Fibroblast of upper back skin (primary cell): ENCODE measurements at regions not wholly inside any gene's neighbourhood (a gene's known extent, or its start where the extent isn't known, plus 50 kb on each side); places are given as distances from the start of the nearest gene placed in this dataset.
"Not testable (repeated sequence)": the region's sequence is repeated elsewhere in the genome, so short reads cannot be mapped to it uniquely, and the experiment has no call there.

Experiments
- DNase-seq: peaks from one replicate; pipeline ENCODE4 v3.0.0-alpha.2; 2013

DNA sequence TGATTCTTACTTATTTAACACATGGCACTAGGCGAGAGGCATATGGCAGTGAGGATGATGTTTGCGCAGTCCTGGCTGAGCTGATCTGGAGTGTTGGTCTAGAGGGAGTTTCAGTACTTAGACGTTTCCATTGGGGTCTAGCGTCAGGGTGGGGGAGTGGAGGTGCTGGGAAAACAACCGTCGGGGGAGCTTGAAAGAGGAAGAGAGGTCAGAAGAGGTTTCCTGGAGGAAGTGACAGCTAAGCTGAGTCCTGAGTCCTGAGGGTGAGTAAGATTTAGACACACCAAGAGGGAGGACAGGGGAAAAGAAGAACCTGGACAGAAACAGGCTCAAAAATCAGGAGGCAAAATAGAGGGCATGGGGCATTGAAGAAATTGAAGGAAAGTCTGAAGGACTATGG is 81.4 kb downstream of the ALOX5AP start:
- DNase-seq = no peak

DNA sequence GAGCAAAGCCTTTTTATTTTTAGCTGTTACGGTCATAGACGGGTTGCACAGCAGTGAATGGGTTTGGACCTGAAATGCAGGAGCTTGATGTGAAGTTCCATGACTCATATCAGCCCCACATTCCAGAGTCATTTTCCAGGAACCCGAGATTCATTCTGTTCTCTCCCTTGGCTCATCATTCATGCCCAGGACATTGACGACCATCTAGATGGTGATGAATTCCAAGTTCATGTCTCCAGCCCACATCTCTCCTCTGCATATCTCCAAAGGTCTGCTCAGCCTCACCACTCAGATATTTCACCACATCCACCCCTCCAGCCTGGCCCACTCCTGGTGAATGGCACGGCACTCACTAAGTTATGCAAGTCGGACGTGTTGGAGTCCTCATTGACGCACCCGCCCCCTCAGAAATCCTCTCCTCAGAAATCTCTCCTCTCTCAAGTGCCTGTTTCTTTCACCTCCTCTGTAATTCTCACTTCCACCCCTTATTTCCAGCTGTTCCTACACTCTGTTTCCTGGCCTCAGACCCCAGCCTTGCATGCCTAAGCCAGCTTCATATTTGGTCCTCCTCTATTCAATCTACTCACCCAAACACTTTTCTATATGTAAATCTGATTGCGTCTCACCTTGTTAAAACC is 83.1 kb downstream of the ALOX5AP start:
- peak; percentile 96 for DNase-seq

DNA sequence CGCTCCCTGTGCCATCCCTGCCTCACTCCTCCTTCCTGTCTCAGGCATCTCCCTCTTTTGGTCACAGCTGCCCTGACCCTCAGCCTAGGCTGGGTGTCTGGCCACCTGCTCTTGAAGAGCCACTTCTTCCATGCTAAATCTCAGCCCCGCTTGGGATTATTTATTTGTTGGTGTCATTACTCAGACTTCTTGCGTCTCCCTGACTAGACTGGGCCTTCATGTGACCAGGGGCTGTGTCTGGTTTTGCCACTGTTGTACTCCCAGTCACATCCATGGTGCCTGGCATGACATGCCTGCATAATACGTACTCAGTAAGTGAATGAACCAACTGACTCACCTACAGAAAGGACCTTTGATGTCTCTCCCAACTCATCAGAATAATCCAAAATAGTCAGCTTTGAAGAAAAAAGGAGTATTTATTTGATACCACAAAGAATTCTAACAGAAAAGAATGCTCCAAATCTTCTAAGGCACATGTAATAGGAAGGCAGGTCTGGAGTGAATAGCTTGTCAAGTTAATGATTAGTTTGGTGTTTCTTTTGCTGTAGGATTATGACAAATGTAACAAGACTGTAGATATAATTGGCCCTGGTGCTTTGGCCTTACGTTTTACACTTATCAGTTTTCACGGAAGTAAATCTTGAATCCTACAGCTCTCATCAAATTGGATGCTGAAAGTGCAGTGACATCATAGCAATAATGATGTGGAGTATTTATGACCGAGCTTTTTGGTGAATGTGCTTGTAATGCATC is 84.0 kb downstream of the ALOX5AP start:
- DNase-seq = no peak

DNA sequence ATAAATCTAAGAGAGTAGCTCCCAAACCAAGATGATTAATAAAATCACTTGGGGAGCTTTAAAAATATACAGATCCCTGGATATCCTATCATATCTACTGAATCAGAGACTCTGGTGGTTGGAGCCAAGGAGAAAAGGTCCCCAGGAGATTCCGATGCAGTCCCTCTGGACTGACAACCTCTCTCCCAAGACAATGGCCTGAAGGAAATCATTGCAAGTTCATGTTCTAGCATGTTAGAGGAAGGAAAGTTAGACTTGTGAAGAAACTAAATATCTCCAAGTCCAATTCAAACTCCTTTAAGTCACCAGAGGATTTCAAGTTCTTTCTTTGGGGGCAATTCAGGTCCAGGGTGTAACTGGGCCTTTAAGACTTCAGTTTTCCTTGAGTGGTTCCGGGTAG is 84.7 kb upstream of the MEDAG start:
- no peak for DNase-seq

DNA sequence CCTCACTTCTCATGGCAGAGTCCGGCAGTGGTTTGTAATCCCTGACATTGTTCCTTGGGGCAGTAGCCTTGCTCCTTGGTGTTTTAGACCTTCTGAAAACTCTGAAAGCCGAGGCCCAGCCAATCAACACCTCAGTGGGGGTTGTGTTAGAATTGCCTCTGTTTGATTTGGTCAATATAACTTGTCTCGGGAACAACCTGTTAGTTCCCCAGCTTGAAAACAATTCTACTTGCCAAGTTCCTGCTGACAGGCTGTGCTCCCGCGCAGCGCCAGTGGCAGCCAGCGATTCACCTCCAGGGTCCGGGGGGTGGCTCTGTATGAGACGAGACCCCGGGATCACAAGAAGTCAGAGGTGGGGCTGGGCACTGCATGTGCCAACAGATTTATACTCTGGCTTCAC is 81.4 kb upstream of the MEDAG start:
- DNase-seq = no peak

DNA sequence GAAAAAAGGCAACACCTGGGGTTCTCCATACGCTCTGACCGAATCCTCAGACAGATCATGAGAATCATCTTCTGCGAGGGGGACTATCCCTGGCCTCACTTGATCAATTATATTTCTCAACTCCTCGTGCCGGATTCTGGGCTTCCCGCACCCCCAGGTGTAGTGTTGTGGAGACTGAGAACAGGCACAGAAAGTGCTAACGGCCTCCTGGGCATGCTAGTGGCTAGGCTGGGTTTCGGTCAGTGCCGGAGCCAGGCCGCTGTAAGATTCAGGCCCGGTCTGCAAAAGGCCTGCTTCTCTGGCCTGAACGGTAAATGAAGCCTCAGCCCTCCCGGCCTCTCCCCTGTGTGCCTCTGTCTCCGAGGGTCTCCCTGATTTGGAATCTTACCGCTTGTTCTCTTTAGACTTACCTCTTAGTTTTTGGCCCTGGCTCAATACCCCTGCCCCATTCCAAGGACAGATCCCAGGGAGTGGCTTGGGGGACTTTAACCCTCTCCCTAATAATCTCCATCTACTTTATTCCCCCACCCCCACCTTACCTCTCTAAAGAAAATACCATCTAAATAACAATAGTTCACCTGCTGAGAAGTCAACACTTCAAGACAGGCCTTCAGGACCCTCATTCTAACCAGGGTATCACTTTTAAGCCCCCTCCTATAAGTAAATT is 79.0 kb upstream of the MEDAG start:
- DNase-seq = no peak

DNA sequence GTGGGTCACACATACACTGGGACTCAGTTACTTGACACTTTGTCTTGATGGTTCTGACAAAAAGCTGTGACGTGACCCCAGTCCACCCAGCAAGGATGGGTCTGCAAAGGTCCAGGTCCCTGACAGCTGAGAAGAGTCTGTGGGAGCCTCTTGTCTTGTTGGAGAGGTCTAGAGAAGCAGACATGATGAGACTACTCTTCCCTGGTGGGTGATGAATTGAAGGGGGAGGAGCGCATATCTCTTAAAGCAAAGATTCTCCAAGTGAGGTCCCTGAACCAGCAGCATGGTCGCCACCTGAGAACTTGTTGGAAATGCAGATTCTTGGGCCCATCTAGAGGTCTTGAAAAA is 78.5 kb upstream of the MEDAG start:
- DNase-seq = no peak

DNA sequence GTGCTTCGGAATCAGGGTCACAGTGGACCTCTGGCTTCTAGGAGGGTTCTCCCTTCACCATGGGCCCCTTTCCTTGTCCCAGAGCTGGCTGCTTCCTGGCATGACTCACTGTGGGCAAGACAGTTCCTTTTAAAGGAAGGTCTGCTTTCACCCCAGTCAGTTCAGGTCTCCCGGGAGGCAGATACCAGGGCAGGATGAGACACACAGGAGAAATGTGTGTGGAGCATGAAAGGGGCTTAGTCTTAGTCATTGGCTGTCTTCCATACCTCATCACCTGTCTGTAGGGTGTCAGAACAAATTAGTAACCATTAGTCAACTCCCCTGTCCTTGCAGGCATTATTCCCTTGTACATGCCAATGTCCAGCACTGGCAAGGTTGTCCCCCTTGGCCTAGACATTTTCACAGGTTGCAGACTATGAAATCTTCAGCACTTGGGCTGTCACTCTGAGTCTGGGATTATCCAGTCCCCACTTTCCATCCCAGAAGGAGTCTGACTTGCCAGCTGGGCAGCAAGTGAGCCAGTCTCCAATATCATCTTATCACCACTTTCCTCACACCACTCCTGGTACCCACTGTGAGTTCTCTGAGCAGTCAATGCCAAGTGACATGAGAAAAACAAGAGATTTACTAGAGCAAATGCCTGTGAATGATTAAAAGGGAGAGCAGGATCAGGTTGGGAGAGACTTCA is 76.8 kb upstream of the MEDAG start:
- DNase-seq = peak; percentile 91

DNA sequence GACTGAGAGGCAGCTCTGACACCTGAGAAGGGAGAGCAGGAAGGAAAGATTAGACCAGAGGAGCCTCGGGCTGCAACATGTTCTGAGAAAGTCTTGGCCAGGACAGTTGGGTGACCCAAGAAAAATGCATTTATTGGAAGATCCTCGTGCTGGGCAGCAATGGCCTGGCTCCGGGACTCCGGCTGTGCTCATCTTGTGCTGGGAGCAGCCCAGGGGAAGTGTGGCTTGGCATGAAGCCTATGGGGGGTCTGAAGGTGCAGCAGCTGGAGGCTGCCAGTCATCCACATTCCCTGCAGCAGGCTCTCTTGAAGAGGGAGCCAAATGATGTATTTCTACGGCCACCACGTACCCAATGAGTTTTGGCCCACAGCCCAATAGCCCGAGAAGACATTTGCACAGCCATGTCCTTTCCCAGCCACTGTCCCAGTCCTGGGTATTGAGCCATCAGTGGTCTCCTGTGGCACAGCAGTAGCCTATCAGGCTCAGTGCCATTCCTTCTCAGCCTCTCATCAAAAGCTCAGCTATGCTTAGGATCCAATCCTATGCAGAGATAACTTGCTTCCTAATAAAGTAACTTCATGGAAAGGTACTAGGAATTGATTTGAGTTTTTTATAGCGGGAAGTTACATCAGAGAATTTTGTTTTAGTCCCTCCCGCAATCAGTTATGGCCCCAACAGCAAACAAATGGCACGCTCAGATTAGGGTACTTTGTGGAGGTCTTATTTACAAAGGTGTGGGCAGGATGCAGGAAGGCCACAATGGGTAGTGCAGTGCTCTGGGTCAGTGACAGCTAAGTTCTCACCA is 76.0 kb upstream of the MEDAG start:
- DNase-seq = peak; percentile 41

DNA sequence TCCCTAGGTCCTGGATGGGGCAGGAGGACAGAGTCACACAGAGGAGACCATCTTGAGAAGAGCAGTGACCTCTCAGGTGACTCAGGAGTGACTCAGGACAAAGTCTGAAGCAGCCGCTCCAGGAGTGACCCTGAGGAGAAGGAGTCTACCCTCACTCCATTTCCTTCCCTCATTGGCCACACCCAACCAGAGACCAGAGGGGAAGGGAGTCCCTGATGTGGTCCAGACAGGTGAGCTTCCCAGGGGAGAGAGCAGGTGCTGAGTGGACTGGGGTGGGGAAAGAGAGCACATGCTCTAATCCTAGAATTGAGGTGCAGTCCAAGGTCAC is 75.5 kb upstream of the MEDAG start:
- no peak for DNase-seq

DNA sequence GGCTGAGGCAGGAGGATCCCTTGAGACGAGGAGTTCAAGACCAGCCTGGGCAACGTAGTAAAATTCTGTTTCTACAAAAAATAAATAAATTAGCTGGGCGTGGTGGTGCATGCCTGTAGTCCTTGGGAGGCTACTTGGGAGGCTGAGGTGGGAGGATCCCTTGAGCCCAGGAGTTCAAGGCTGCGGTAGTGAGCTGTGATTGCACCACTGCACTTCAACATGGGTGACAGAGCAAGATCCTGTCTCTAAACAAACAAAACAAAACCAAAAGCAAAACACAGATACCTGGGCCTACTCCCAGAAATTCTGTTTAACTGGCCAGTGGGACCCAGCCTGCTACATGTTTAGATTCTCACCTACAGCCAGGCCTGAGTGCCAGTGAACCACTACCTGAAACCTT is 74.6 kb upstream of the MEDAG start:
- no peak for DNase-seq

DNA sequence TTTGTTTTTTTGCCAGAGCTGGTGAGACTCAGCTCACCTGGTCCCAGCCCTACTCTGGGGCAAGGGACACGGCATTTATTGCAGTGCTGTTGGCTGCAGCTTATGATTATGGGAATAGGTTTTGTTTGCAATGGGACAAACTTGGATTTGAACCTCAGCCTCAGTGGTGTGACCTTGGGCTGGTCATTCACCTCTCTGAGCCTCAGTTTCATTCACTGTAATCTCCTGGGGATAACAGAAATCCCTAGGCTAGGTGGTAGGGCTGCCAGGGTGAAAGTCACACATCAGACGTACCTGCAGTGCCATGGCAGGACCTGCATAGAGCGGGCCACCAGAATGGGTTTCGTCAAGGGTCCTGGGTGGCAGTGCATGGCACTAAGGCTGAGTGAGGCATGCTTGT is 73.7 kb upstream of the MEDAG start:
- DNase-seq = no peak

DNA sequence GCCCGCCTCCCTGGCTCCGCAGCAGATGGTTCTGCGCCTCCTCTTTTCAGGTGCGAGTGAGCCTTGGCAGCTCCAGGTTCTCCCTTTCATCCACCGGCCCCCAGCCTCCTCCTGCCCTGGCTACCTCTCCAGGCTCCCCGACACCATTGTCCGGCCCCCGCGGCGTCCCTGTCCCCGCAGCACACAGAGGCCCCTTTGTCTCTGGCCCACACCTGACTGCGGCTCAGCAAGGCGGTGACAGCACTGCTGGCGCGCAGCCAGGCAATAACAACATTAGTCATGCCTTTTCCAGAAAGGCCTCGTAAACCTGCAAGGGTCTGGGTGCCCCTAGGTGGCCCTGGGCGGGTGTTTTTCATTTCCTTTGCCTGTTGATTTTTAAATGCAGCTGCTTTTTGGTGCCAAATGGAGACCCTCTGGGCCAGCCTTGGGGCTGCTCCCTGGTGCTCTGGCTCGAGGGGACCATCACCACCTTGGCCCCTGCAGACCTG is 73.2 kb upstream of the MEDAG start:
- peak; percentile 54 for DNase-seq

DNA sequence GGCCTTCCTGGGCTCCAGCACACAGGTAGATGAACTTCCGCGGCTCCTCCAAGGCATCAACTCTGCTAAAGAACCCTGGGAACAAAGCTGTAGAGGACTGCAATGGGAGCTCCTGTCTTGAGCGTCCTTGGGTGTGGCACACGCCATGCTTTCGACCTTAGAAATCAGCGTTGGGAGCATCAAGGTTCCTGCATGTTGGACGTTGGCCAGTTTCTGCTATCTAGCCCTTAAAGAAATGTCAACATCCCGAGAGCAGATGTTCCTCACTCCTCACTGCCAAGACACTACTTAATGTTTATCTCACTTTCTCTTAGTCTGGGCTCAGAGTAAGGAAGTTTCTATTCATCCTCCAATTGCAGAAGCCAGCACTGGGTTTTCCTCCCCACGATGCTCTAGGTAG is 70.6 kb upstream of the MEDAG start:
- no peak for DNase-seq

DNA sequence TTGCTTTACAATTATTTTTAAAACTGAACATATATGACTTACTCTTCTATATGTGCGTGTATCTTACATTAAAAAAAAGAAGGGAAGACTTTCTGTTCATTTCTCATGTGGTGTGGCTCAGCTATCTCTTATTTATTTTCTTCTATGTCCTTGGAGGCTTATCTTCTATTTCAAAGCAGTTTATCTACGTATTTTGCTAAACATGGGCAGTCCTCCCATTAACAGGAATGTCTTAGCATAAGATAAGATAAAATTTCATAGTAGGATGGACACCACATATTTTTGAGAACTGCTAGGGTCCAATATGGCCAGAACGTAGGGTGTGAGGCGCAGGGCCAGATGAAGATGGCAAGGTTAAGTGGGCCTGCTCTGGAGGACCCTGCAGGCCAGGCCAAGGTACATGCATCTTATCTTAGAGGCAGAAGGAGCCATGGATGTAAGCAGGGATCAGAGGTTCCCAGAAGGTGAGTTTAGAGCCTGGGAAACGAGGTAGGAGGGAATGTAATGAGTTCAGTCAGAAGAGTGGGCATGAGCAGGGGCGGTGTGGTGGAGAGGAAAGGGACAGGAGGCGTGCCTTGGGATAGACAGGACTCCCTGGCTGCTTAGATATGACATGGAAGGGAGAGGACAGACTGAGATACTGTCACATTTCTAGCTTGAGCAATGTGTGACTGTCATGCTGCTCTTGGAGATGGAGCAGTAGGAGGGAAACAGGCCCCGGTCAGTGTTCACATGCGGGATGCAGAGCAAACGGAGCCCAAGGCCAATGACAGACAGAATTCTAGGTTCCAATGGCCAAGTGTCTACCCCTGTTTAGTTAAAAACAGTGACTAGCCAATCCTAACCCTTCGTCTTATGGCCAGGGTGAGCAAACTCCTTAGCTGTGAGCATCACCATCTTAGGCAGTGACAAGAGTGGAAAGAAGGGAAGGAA is 68.6 kb upstream of the MEDAG start:
- no peak for DNase-seq

DNA sequence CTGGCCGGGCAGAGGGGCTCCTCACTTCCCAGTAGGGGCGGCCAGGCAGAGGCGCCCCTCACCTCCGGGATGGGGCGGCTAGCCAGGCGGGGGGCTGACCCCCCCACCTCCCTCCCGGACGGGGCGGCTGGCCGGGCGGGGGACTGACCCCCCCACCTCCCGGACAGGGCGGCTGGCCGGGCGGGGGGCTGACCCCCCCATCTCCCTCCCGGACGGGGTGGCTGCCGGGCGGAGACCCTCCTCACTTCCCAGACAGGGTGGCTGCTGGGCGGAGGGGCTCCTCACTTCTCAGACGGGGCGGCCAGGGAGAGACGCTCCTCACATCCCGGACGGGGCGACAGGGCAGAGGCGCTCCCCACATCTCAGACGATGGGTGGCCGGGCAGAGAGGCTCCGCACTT is 66.4 kb upstream of the MEDAG start:
- not testable (repeated sequence) for DNase-seq

DNA sequence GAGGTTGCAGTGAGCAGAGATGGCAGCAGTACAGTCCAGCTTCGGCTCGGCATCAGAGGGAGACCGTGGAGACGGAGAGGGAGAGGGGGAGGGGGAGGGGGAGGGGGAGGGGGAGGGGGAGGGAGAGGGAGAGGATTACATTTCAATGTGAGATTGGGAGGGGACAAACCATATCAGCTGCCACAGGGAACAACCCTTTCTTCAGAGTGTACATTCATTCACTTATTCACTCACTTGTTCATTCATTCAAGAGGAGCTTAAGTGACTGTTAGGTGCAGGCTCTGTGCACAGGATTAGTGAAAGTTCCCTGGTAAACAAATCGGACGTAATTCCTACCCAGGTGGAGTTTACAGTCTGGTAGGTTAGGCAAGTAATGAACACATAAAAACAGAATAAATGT is 65.6 kb upstream of the MEDAG start:
- DNase-seq = no peak

DNA sequence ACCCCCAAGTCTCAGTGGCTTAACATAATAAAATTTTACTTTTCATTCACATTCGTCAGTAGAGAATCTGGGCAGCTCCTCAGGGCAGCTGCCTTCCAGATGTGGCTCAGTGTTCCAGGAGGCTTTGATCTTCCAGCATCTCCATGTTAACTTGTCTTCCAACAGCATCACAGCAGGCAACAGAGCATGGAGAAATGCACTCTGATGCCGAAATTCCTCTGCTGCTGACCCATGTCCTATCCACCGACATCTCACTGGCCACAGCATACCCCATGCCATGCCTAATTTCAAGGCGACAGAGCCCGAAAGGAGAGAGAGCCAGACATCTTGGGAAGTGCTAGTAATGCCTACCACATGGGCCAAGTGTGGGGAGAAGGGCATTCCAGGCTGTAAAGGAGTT is 64.9 kb upstream of the MEDAG start:
- peak; percentile 71 for DNase-seq

DNA sequence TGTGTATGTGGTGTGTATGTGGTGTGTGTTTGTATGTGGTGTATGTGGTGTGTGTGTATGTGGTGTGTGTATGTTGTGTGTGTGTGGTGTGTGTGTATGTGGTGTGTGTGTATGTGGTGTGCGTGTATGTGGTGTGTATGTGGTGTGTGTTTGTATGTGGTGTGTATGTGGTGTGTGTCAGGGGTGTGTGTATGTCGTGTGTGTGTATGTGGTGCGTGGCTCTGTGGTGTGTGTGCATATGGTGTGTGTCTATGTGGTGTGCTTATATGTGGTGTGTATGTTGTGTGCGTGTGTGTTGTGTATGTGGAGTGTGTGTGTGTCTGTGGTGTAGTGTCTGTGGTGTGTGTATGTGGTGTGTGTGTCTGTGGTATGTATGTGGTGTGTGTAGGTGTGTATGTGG is 62.5 kb upstream of the MEDAG start:
- no peak for DNase-seq

DNA sequence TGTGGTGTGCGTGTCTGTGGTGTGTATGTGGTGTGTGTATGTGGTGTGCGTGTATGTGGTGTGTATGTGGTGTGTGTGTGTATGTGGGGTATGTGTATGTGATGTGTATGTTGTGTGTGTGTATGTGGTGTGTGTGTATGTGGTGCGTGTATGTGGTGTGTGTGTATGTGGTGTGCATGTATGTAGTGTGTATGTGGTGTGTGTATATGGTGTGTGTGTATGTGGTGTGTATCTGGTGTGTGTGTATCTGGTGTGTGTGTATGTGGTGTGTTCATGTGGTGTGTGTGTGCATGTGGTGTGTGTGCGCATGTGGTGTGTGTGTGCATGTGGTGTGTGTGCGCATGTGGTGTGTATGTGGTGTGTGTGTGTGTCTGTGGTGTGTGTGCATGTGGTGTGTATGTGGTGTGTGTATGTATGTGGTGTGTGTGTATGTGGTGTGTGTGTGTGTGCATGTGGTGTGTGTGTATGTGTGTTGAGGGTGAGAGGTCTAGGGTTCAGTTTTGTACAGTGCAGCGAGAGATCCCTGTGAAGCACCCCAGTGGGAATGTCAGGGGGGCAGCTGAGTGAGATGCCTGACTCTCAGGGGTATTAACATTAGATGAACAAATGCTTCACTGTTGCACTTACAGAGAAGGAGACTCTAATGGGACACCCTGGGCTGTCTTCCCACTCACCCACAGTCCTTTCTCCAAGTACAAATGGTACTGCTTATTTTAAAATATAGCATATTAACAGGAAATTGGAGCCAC is 61.3 kb upstream of the MEDAG start:
- no peak for DNase-seq
